A549 (cell line): ENCODE measurements at regions not wholly inside any gene's neighbourhood (a gene's known extent, or its start where the extent isn't known, plus 50 kb on each side); places are given as distances from the start of the nearest gene placed in this dataset.

Experiments
- CHD2 ChIP-seq: fragments of 150-350 bp; IDR thresholded peaks from 2 replicates; pipeline ENCODE4 v1.6.1; 2014; ENCODE audit warnings: low read length; ENCODE audit not compliant: partially characterized antibody
- CTCF ChIP-seq: fragments of >200 bp; sonication (Bioruptor Twin); formaldehyde crosslinking; IDR thresholded peaks from 3 replicates; pipeline ENCODE4 v1.5.1; 2016
- ELK1 ChIP-seq: fragments of 150-350 bp; IDR thresholded peaks from 2 replicates; pipeline ENCODE4 v1.6.1; 2014; ENCODE audit warnings: low read depth, mild to moderate bottlenecking, low read length
- JUN ChIP-seq, 2 experiments: fragments of >200 bp; sonication (Bioruptor Twin); formaldehyde crosslinking; IDR thresholded peaks; 2 replicates in 1 of 2; 3 replicates in 1 of 2; pipeline ENCODE4 v1.6.1; 2016 to 2017
- PHF8 ChIP-seq: fragments of 200-600 bp; sonication (generic); IDR thresholded peaks from 2 replicates; pipeline ENCODE4 v1.6.1; 2016; ENCODE audit warnings: low read depth, mild to moderate bottlenecking, antibody characterized with exemption, moderate library complexity, borderline replicate concordance
- POLR2A ChIP-seq: IDR thresholded peaks from 2 replicates; pipeline ENCODE4 v1.6.1; 2012; ENCODE audit warnings: mild to moderate bottlenecking, low read length
- RAD21 ChIP-seq, 2 experiments: fragments of >200 bp in 1 of 2; sonication (Bioruptor Twin) in 1 of 2; formaldehyde crosslinking in 1 of 2; IDR thresholded peaks in 1 of 2; conservative IDR thresholded peaks in 1 of 2; 2 replicates in 1 of 2; 3 replicates in 1 of 2; pipeline ENCODE4 v1.6.1; 2012 to 2018; ENCODE audit warnings: inconsistent platforms in 1 of 2
- RARB ChIP-seq: fragments of 250-450 bp; sonication (Bioruptor Pico); IDR thresholded peaks from 2 replicates; pipeline ENCODE4 v1.8.0; 2021; ENCODE audit warnings: mild to moderate bottlenecking, moderate library complexity
- ZSCAN20 ChIP-seq: fragments of 250-450 bp; sonication (Bioruptor Pico); IDR thresholded peaks from 2 replicates; pipeline ENCODE4 v1.8.0; 2022; ENCODE audit warnings: mild to moderate bottlenecking, moderate library complexity

- TF ChIP-seq CHD2 = no peak
- no peak for TF ChIP-seq PHF8
- no peak for TF ChIP-seq ELK1
- TF ChIP-seq CTCF = no peak
- TF ChIP-seq RAD21 (conservative IDR thresholded peaks at IDR 0.05 in 1 of 2, IDR thresholded peaks at IDR 0.05 in 1 of 2) = no peak
- TF ChIP-seq POLR2A = no peak
- no peak for TF ChIP-seq RARB (CRISPR knock-in tag)
- no peak for TF ChIP-seq ZSCAN20 (CRISPR knock-in tag)
- no peak for TF ChIP-seq JUN (IDR thresholded peaks at IDR 0.05)
Measured at GRCh38 chr4:153931804-153932203, 142.9 kb upstream of the SFRP2 start.
